OCI-LY3 (cell line): ENCODE measurements at regions not wholly inside any gene's neighbourhood (a gene's known extent, or its start where the extent isn't known, plus 50 kb on each side); places are given as distances from the start of the nearest gene placed in this dataset.

ENCODE experiments used
- EZH2phosphoT487 ChIP-seq: fragments of 200-600 bp; shearing (Covaris generic); IDR thresholded peaks from 2 replicates; pipeline ENCODE4 v1.6.1; 2018; ENCODE audit warnings: antibody characterized with exemption, mixed run types, low read depth
- TF ChIP-seq, protein P1 (sequence below): fragments of 200-600, 300-600 bp; sonication (generic); IDR thresholded peaks from 2 replicates; pipeline ENCODE4 v1.5.1; 2014; ENCODE audit warnings: antibody characterized with exemption, low read length, low read depth

DNA sequence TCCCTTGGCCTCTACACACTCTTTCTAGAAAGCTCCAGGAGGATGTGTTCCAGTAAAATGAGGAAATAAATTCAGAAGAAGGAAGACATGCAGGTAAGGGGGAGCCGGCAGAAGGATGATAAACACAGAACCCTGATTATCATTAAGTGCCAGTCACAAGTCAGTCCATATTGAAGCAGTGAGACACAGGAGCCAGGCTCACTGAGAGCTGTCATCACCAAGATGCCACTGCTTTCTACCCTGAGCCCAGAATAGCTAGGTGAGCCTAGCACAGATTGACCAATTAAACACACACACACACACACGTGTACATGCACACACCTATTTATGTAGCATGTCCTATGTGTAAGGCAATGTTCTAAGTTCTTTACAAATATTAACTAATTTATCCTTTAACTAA lies 211.4 kb upstream of the IPO5 start:
- TF ChIP-seq, protein P1, sequence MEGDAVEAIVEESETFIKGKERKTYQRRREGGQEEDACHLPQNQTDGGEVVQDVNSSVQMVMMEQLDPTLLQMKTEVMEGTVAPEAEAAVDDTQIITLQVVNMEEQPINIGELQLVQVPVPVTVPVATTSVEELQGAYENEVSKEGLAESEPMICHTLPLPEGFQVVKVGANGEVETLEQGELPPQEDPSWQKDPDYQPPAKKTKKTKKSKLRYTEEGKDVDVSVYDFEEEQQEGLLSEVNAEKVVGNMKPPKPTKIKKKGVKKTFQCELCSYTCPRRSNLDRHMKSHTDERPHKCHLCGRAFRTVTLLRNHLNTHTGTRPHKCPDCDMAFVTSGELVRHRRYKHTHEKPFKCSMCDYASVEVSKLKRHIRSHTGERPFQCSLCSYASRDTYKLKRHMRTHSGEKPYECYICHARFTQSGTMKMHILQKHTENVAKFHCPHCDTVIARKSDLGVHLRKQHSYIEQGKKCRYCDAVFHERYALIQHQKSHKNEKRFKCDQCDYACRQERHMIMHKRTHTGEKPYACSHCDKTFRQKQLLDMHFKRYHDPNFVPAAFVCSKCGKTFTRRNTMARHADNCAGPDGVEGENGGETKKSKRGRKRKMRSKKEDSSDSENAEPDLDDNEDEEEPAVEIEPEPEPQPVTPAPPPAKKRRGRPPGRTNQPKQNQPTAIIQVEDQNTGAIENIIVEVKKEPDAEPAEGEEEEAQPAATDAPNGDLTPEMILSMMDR: no peak
- no peak for TF ChIP-seq EZH2phosphoT487
